A673 (cell line): ENCODE measurements at regions not wholly inside any gene's neighbourhood (a gene's known extent, or its start where the extent isn't known, plus 50 kb on each side); places are given as distances from the start of the nearest gene placed in this dataset.

Experiments used
- BruUV-seq: library from RNA; stranded (reverse); fragments of 400-500 nt; replicated peaks from 2 replicates; lab custom pipeline; 2021; lab: Mats Ljungman, UMichigan
- CTCF ChIA-PET: fragments of 300-600 bp; sonication (Branson Sonifier 250); formaldehyde crosslinking; loops from one replicate; lab custom pipeline; 2022; ENCODE audit warnings: antibody characterized with exemption; lab: Charles Lee
- POLR2A ChIA-PET: fragments of 300-600 bp; sonication (Branson Sonifier 250); formaldehyde crosslinking; loops from one replicate; lab custom pipeline; 2022; ENCODE audit warnings: antibody characterized with exemption; ENCODE audit not compliant: low non-redundant PET; lab: Charles Lee
- DNase-seq: peaks from one replicate; pipeline ENCODE4 v3.0.0-alpha.2; 2015; ENCODE audit warnings: low spot score
- H3K27ac ChIP-seq: fragments of 200-600 bp; sonication (generic); 2 replicates; pipeline ENCODE4 v1.5.1; 2016; ENCODE audit warnings: mixed run types, low read depth, mild to moderate bottlenecking, mixed read lengths, antibody characterized with exemption, low read length; ENCODE audit not compliant: poor library complexity, severe bottlenecking
- H3K27me3 ChIP-seq: fragments of 200-600 bp; sonication (generic); replicated peaks from 2 replicates; pipeline ENCODE4 v1.6.1; 2017; ENCODE audit warnings: mixed run types, low read depth, mild to moderate bottlenecking, mixed read lengths, antibody characterized with exemption, low read length; ENCODE audit not compliant: insufficient read depth, poor library complexity
- H3K36me3 ChIP-seq: fragments of 200-600 bp; sonication (generic); 2 replicates; pipeline ENCODE4 v1.6.1; 2016; ENCODE audit warnings: mixed run types, mild to moderate bottlenecking, mixed read lengths, antibody characterized with exemption, low read length; ENCODE audit not compliant: insufficient read depth, poor library complexity, severe bottlenecking
- H3K4me1 ChIP-seq: fragments of 200-600 bp; sonication (generic); 2 replicates; pipeline ENCODE4 v1.6.1; 2017; ENCODE audit warnings: mixed run types, mild to moderate bottlenecking, mixed read lengths, antibody characterized with exemption, low read length; ENCODE audit not compliant: insufficient read depth, poor library complexity, severe bottlenecking
- H3K4me3 ChIP-seq: fragments of 200-600 bp; sonication (generic); 2 replicates; pipeline ENCODE4 v1.5.1; 2016; ENCODE audit warnings: low read depth, mixed run types, mild to moderate bottlenecking, mixed read lengths, low read length; ENCODE audit not compliant: poor library complexity, severe bottlenecking
- H3K9me3 ChIP-seq: fragments of 200-600 bp; sonication (generic); 2 replicates; pipeline ENCODE4 v1.6.1; 2016; ENCODE audit warnings: mixed run types, low read depth, mild to moderate bottlenecking, mixed read lengths, antibody characterized with exemption, low read length; ENCODE audit not compliant: poor library complexity, severe bottlenecking
- CTCF ChIP-seq: fragments of 300-800, 200-600 bp; sonication (generic); conservative IDR thresholded peaks from 2 replicates; pipeline ENCODE4 v1.5.1; 2017; ENCODE audit warnings: low read depth, mild to moderate bottlenecking, antibody characterized with exemption, low read length, moderate library complexity, mixed read lengths
- EZH2 ChIP-seq: fragments of 200-600 bp; sonication (generic); IDR thresholded peaks from 2 replicates; pipeline ENCODE4 v1.6.1; 2017; ENCODE audit warnings: borderline replicate concordance, low read depth, mild to moderate bottlenecking, mixed read lengths, antibody characterized with exemption, low read length; ENCODE audit not compliant: poor library complexity, severe bottlenecking
- intact Hi-C: fragments of 100-400 bp; cut with micrococcal nuclease; formaldehyde crosslinking; loops from one replicate; pipeline ENCODE4 v1.10.0; 2022; ENCODE audit not compliant: unreplicated experiment

- Histone ChIP-seq H3K27ac (no peak overlapping the region), H3K4me3 (no peak overlapping the region), H3K4me1 (no peaks in the 10 kb centered on the region), H3K36me3 (no peaks in the 10 kb centered on the region), H3K9me3 (peaks cover 8% of the 10 kb centered on the region), H3K27me3 (no peaks in the 10 kb centered on the region)
- TF ChIP-seq EZH2: no peak
- no peak for TF ChIP-seq CTCF
- no TSS peak for BruUV-seq
- intact Hi-C loops: no loop called here
- POLR2A ChIA-PET: no interaction called here
- CTCF ChIA-PET: no interaction called here
- no peak for DNase-seq
These were observed 228.8 kb upstream of the TBX3 start for GRCh38 chr12:114912811-114913210.

- no peaks in the 10 kb centered on the region for H3K4me1 ChIP-seq
- ChIA-PET CTCF (no interaction called here), POLR2A (no interaction called here)
- no peaks in the 10 kb centered on the region for H3K36me3 ChIP-seq
- TF ChIP-seq CTCF: no peak
- no peak for TF ChIP-seq EZH2
- no peak overlapping the region for H3K4me3 ChIP-seq
- H3K27ac ChIP-seq: no peak overlapping the region
- intact Hi-C loops: no loop called here
- H3K27me3 ChIP-seq: no peaks in the 10 kb centered on the region
- no peak for DNase-seq
- BruUV-seq: no TSS peak
- no peaks in the 10 kb centered on the region for H3K9me3 ChIP-seq
These were observed 227.2 kb upstream of the TBX3 start for GRCh38 chr12:114911196-114911595.

- Histone ChIP-seq H3K27ac (no peak overlapping the region), H3K4me1 (no peaks in the 10 kb centered on the region), H3K9me3 (no peaks in the 10 kb centered on the region), H3K4me3 (no peak overlapping the region), H3K27me3 (no peaks in the 10 kb centered on the region), H3K36me3 (no peaks in the 10 kb centered on the region)
- BruUV-seq: no TSS peak
- ChIA-PET POLR2A (no interaction called here), CTCF (no interaction called here)
- no peak for TF ChIP-seq EZH2
- TF ChIP-seq CTCF: no peak
- DNase-seq: no peak
- intact Hi-C loops: no loop called here
These were observed 220.5 kb upstream of the TBX3 start for GRCh38 chr12:114904254-114905003.
